ENCODE measurements at regions not wholly inside any gene's neighbourhood (a gene's known extent, or its start where the extent isn't known, plus 50 kb on each side); places are given as distances from the start of the nearest gene placed in this dataset.
A peak's percentile ranks its signal among the peaks of the same experiment; 100 is the strongest.

DNA sequence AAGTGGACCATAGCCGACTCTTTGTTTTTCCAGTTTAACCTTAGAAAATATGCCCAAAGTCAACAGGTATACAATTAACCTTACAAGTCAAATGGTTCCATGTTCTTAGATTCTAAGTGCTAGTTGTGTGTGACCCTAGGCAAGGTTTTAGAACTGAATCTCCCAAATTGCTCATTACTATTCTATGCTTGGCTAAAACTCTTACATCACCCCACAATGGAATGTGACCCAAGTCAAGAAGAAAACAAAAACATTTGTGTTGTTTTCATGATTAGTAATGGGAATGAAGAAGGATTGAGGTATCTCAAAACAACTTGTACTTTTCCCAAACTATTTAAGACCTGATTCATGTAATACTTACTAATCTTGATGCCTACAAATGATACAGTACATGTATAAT is 159.2 kb downstream of the ARRDC3 start:
- no peak for ATAC-seq
- peaks cover 0 to 10% (median 0%) of the 10 kb centered on the region in 4 donors for H3K4me1 ChIP-seq
- H3K9me3 ChIP-seq, result no peaks in the 10 kb centered on the region
- DNase-seq, result no peak
- no peak overlapping the region for H3K4me3 ChIP-seq
- intact Hi-C loops (cut with DNase I), result loop anchor here in 1 of 2 donors (10.0 kb wide), 1 partner anchor 369 kb away; no protein-coding TSS in a partner anchor
- no peak overlapping the region for H3K27ac ChIP-seq
- H3K27me3 ChIP-seq, result no peaks in the 10 kb centered on the region
- no peaks in the 10 kb centered on the region for H3K36me3 ChIP-seq
- WGBS (ENCODE audit: insufficient coverage, low coverage, low lambda C conversion rate, missing lambda C conversion rate), result 64% methylated on average over 1 of the region's 1 CpG
- TF ChIP-seq, protein P1, sequence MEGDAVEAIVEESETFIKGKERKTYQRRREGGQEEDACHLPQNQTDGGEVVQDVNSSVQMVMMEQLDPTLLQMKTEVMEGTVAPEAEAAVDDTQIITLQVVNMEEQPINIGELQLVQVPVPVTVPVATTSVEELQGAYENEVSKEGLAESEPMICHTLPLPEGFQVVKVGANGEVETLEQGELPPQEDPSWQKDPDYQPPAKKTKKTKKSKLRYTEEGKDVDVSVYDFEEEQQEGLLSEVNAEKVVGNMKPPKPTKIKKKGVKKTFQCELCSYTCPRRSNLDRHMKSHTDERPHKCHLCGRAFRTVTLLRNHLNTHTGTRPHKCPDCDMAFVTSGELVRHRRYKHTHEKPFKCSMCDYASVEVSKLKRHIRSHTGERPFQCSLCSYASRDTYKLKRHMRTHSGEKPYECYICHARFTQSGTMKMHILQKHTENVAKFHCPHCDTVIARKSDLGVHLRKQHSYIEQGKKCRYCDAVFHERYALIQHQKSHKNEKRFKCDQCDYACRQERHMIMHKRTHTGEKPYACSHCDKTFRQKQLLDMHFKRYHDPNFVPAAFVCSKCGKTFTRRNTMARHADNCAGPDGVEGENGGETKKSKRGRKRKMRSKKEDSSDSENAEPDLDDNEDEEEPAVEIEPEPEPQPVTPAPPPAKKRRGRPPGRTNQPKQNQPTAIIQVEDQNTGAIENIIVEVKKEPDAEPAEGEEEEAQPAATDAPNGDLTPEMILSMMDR (IDR thresholded peaks at IDR 0.05), result no peak
- TF ChIP-seq POLR2A (IDR thresholded peaks at IDR 0.05), result no peak

DNA sequence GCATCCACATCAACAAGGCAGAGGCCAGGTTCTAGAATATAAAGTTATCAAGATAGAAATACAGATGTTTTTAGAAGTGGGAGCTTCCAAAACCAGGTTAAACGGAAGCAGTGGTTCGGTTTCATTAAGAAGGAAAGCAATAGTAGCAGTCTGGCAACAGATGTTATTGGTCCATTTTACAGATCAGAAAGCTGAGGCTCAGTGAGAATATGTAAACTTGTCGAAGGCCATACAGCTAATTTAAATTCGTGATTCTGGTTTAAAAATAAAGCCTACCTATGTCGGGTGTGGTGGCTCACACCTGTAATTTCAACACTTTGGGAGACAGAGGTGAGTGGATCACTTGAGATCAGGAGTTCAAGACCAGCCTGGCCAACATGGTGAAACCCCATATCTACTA is 160.6 kb downstream of the ARRDC3 start:
- H3K4me1 ChIP-seq, result peaks cover 0 to 14% (median 0%) of the 10 kb centered on the region in 4 donors
- no peak for TF ChIP-seq POLR2A (IDR thresholded peaks at IDR 0.05)
- TF ChIP-seq, protein P1 (IDR thresholded peaks at IDR 0.05), result no peak
- no peaks in the 10 kb centered on the region for H3K36me3 ChIP-seq
- H3K9me3 ChIP-seq, result no peaks in the 10 kb centered on the region
- no peak overlapping the region for H3K4me3 ChIP-seq
- DNase-seq, result no peak
- H3K27me3 ChIP-seq, result no peaks in the 10 kb centered on the region
- intact Hi-C loops (cut with DNase I), result loop anchor here in 1 of 2 donors (10.0 kb wide), 1 partner anchor 368 kb away; no protein-coding TSS in a partner anchor
- no peak for ATAC-seq
- H3K27ac ChIP-seq, result no peak overlapping the region
- WGBS (ENCODE audit: insufficient coverage, low coverage, low lambda C conversion rate, missing lambda C conversion rate), result 94% methylated on average over 5 of the region's 5 CpGs

DNA sequence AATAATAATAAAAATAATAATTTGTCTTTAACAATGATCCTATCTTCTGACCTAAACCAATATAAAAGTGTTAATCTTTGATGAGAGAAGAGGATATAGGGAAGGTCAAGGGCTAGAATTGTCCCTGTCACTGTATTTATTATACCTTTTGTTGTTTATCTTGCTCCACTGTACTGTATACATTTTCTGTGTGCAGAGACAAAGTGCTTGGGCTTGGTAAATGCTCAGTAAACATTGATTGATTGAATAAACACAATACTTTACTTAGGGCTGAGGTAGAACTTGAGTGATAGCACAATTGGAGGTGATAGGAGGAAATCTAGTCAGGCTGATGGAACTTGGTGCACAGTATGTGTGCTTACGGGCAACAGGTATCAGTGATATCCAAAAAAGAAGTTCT is 161.2 kb downstream of the ARRDC3 start:
- DNase-seq (no peak), ATAC-seq (no peak)
- Histone ChIP-seq H3K27me3 (no peaks in the 10 kb centered on the region), H3K9me3 (no peaks in the 10 kb centered on the region), H3K4me1 (peaks cover 0 to 14% (median 0%) of the 10 kb centered on the region in 4 donors), H3K27ac (no peak overlapping the region), H3K4me3 (no peak overlapping the region), H3K36me3 (no peaks in the 10 kb centered on the region)
- TF ChIP-seq, protein P1 (IDR thresholded peaks at IDR 0.05), result no peak
- TF ChIP-seq POLR2A (IDR thresholded peaks at IDR 0.05), result no peak
- WGBS (ENCODE audit: insufficient coverage, low coverage, low lambda C conversion rate, missing lambda C conversion rate), result 90% methylated on average over 1 of the region's 1 CpG
- intact Hi-C loops (cut with DNase I), result loop anchor here in 1 of 2 donors (10.0 kb wide), 1 partner anchor 367 kb away; no protein-coding TSS in a partner anchor

DNA sequence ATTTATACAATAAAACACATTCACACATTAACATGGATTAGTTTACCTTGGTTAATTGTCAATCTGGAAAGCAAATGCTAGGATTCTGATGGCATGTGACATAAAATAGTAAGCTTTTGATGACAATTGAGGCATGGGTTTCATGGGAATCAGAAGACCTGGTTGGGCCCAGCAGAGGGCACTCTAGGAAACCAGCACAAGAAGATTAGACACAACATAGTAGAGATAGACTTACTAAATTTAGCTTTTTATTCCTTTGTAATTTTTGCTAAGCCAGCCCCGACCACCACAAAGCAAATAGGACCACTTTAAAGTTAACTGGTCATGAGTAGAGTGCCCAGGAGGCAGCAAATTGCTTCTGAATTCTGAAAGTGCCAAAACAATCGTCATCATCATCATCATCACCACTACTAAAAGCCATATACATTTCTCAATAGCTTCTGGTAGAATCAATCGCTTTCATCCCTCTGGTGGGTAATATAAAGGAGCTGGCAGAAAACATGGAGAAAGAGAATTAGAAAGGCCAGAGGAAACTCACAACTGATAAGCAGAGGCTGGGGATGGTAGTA is 163.2 kb downstream of the ARRDC3 start:
- peaks cover 0 to 14% (median 0%) of the 10 kb centered on the region in 4 donors for H3K4me1 ChIP-seq
- no peaks in the 10 kb centered on the region for H3K27me3 ChIP-seq
- TF ChIP-seq, protein P1 (IDR thresholded peaks at IDR 0.05), result peak; percentile 21 to 38 (median 26)
- no peak for TF ChIP-seq POLR2A (IDR thresholded peaks at IDR 0.05)
- DNase-seq (no peak), ATAC-seq (peak in 3 of 4 donors; percentile 30 to 49 (median 43))
- H3K27ac ChIP-seq, result peak overlapping the region in 1 of 3 donors; percentile 10
- intact Hi-C loops (cut with DNase I), result loop anchor here in 1 of 2 donors (10.0 kb wide), 1 partner anchor 365 kb away; no protein-coding TSS in a partner anchor
- no peak overlapping the region for H3K4me3 ChIP-seq
- H3K36me3 ChIP-seq, result no peaks in the 10 kb centered on the region
- 82% methylated on average over 3 of the region's 3 CpGs for WGBS (ENCODE audit: insufficient coverage, low coverage, low lambda C conversion rate, missing lambda C conversion rate)
- H3K9me3 ChIP-seq, result no peaks in the 10 kb centered on the region
